ENCODE measurements at regions not wholly inside any gene's neighbourhood (a gene's known extent, or its start where the extent isn't known, plus 50 kb on each side); places are given as distances from the start of the nearest gene placed in this dataset.

GRCh38 chr6:145074805-145075204 lies 660.5 kb downstream of the EPM2A start:
- TF ChIP-seq CTCF (IDR thresholded peaks at IDR 0.05) (no peak), POLR2A (IDR thresholded peaks at IDR 0.05) (no peak), POLR2AphosphoS5 (IDR thresholded peaks at IDR 0.05) (no peak)

Measured in suprapubic skin (tissue), 4 donors.